ENCODE measurements at regions not wholly inside any gene's neighbourhood (a gene's known extent, or its start where the extent isn't known, plus 50 kb on each side); places are given as distances from the start of the nearest gene placed in this dataset.

DNA sequence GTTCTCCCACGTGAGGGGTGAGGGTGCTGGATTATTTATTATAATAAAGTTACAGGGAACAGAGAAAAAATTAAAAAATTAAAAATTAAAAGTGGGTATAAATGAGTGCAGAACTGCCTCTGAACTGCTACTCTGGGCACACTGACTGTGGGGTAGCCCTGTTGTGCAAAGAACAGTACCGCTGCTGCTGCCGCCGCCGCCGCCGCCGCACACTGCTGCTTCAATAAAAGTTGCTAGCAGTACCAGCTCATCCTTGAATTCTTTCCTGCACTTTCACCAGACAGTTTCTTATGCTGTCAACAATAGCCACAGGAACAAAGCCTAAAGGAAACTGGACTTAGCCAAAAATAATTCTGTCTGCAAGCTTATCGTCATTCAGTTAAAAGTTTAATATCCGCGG is 72.1 kb downstream of the GCC1 start:
- no peak for TF ChIP-seq EZH2phosphoT487 (IDR thresholded peaks at IDR 0.05; ENCODE audit: borderline replicate concordance, low read length)
- TF ChIP-seq, protein P1, sequence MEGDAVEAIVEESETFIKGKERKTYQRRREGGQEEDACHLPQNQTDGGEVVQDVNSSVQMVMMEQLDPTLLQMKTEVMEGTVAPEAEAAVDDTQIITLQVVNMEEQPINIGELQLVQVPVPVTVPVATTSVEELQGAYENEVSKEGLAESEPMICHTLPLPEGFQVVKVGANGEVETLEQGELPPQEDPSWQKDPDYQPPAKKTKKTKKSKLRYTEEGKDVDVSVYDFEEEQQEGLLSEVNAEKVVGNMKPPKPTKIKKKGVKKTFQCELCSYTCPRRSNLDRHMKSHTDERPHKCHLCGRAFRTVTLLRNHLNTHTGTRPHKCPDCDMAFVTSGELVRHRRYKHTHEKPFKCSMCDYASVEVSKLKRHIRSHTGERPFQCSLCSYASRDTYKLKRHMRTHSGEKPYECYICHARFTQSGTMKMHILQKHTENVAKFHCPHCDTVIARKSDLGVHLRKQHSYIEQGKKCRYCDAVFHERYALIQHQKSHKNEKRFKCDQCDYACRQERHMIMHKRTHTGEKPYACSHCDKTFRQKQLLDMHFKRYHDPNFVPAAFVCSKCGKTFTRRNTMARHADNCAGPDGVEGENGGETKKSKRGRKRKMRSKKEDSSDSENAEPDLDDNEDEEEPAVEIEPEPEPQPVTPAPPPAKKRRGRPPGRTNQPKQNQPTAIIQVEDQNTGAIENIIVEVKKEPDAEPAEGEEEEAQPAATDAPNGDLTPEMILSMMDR (IDR thresholded peaks at IDR 0.05; ENCODE audit: low read depth, low read length, poor library complexity, severe bottlenecking), result no peak
